ENCODE measurements at regions not wholly inside any gene's neighbourhood (a gene's known extent, or its start where the extent isn't known, plus 50 kb on each side); places are given as distances from the start of the nearest gene placed in this dataset.

GRCh38 chr7:126302639-126303038 is 950.1 kb downstream of the GRM8 start:
- Histone ChIP-seq H3K9me2 (replicated peaks; ENCODE audit: control insufficient read depth, low read length) (no peaks in the 10 kb centered on the region), H3K36me3 (ENCODE audit: control insufficient read depth, low read length) (no peaks in the 10 kb centered on the region), H3K9me3 (ENCODE audit: control insufficient read depth, insufficient read depth, low read length) (no peaks in the 10 kb centered on the region), H3K4me2 (ENCODE audit: low read length) (no peak overlapping the region), H3K79me2 (ENCODE audit: control insufficient read depth, low read length) (no peaks in the 10 kb centered on the region), H3F3A (ENCODE audit: control insufficient read depth, insufficient read depth) (no peaks in the 10 kb centered on the region), H3K4me1 (ENCODE audit: control insufficient read depth, low read length) (no peaks in the 10 kb centered on the region), H4K20me1 (ENCODE audit: control insufficient read depth, insufficient read depth, low read depth, low read length) (no peaks in the 10 kb centered on the region), H3K4me3 (ENCODE audit: low read length) (no peak overlapping the region), H3K27me3 (ENCODE audit: control insufficient read depth, low read length) (no peaks in the 10 kb centered on the region), H3K27ac (ENCODE audit: low read depth, low read length) (no peak overlapping the region)
- TF ChIP-seq EZH2phosphoT487 (IDR thresholded peaks at IDR 0.05; ENCODE audit: borderline replicate concordance, low read length) (no peak), CTCF (IDR thresholded peaks at IDR 0.05; ENCODE audit: low read depth, low read length, poor library complexity, severe bottlenecking) (peak; percentile 43)

GRCh38 chr7:126286317-126286716 is 966.4 kb downstream of the GRM8 start:
- H3K27ac ChIP-seq (ENCODE audit: low read depth, low read length): no peak overlapping the region
- TF ChIP-seq EZH2phosphoT487 (IDR thresholded peaks at IDR 0.05; ENCODE audit: borderline replicate concordance, low read length): no peak
- H4K20me1 ChIP-seq (ENCODE audit: control insufficient read depth, insufficient read depth, low read depth, low read length): no peaks in the 10 kb centered on the region
- no peak overlapping the region for H3K4me2 ChIP-seq (ENCODE audit: low read length)
- H3K79me2 ChIP-seq (ENCODE audit: control insufficient read depth, low read length): no peaks in the 10 kb centered on the region
- no peaks in the 10 kb centered on the region for H3K36me3 ChIP-seq (ENCODE audit: control insufficient read depth, low read length)
- H3K9me3 ChIP-seq (ENCODE audit: control insufficient read depth, insufficient read depth, low read length): no peaks in the 10 kb centered on the region; the same call in 1 of the 2 replicates
- H3K4me1 ChIP-seq (ENCODE audit: control insufficient read depth, low read length): no peaks in the 10 kb centered on the region
- H3K9me2 ChIP-seq (replicated peaks; ENCODE audit: control insufficient read depth, low read length): no peaks in the 10 kb centered on the region
- no peaks in the 10 kb centered on the region for H3F3A ChIP-seq (ENCODE audit: control insufficient read depth, insufficient read depth)
- no peaks in the 10 kb centered on the region for H3K27me3 ChIP-seq (ENCODE audit: control insufficient read depth, low read length)
- H3K4me3 ChIP-seq (ENCODE audit: low read length): no peak overlapping the region

- Histone ChIP-seq H3K9me2 (replicated peaks; ENCODE audit: control insufficient read depth, low read length) (no peaks in the 10 kb centered on the region), H3K36me3 (ENCODE audit: control insufficient read depth, low read length) (no peaks in the 10 kb centered on the region), H3K4me1 (ENCODE audit: control insufficient read depth, low read length) (no peaks in the 10 kb centered on the region), H3F3A (ENCODE audit: control insufficient read depth, insufficient read depth) (no peaks in the 10 kb centered on the region), H3K27ac (ENCODE audit: low read depth, low read length) (no peak overlapping the region), H4K20me1 (ENCODE audit: control insufficient read depth, insufficient read depth, low read depth, low read length) (no peaks in the 10 kb centered on the region), H3K79me2 (ENCODE audit: control insufficient read depth, low read length) (no peaks in the 10 kb centered on the region), H3K9me3 (ENCODE audit: control insufficient read depth, insufficient read depth, low read length) (no peaks in the 10 kb centered on the region), H3K4me2 (ENCODE audit: low read length) (no peak overlapping the region), H3K27me3 (ENCODE audit: control insufficient read depth, low read length) (no peaks in the 10 kb centered on the region), H3K4me3 (ENCODE audit: low read length) (no peak overlapping the region)
- TF ChIP-seq CTCF (IDR thresholded peaks at IDR 0.05; ENCODE audit: low read depth, low read length, poor library complexity, severe bottlenecking) (no peak), EZH2phosphoT487 (IDR thresholded peaks at IDR 0.05; ENCODE audit: borderline replicate concordance, low read length) (no peak)
These were observed 1016.5 kb downstream of the GRM8 start for GRCh38 chr7:126236261-126236660.

- no peak overlapping the region for H3K4me2 ChIP-seq (ENCODE audit: low read length)
- H3F3A ChIP-seq (ENCODE audit: control insufficient read depth, insufficient read depth): no peaks in the 10 kb centered on the region
- no peaks in the 10 kb centered on the region for H3K79me2 ChIP-seq (ENCODE audit: control insufficient read depth, low read length)
- no peaks in the 10 kb centered on the region for H3K9me2 ChIP-seq (replicated peaks; ENCODE audit: control insufficient read depth, low read length)
- TF ChIP-seq EZH2phosphoT487 (IDR thresholded peaks at IDR 0.05; ENCODE audit: borderline replicate concordance, low read length) (no peak), CTCF (IDR thresholded peaks at IDR 0.05; ENCODE audit: low read depth, low read length, poor library complexity, severe bottlenecking) (no peak)
- no peaks in the 10 kb centered on the region for H4K20me1 ChIP-seq (ENCODE audit: control insufficient read depth, insufficient read depth, low read depth, low read length)
- H3K9me3 ChIP-seq (ENCODE audit: control insufficient read depth, insufficient read depth, low read length): 0 out of 2 replicates have a peak, but pooled peaks cover 5% of the 10 kb centered on the region
- no peak overlapping the region for H3K27ac ChIP-seq (ENCODE audit: low read depth, low read length)
- H3K4me3 ChIP-seq (ENCODE audit: low read length): no peak overlapping the region
- no peaks in the 10 kb centered on the region for H3K27me3 ChIP-seq (ENCODE audit: control insufficient read depth, low read length)
- H3K4me1 ChIP-seq (ENCODE audit: control insufficient read depth, low read length): no peaks in the 10 kb centered on the region
- H3K36me3 ChIP-seq (ENCODE audit: control insufficient read depth, low read length): no peaks in the 10 kb centered on the region
These were observed 1024.2 kb downstream of the GRM8 start for GRCh38 chr7:126228356-126229061.

Measured in DOHH2 (cell line).